ENCODE measurements at regions not wholly inside any gene's neighbourhood (a gene's known extent, or its start where the extent isn't known, plus 50 kb on each side); places are given as distances from the start of the nearest gene placed in this dataset.

DNA sequence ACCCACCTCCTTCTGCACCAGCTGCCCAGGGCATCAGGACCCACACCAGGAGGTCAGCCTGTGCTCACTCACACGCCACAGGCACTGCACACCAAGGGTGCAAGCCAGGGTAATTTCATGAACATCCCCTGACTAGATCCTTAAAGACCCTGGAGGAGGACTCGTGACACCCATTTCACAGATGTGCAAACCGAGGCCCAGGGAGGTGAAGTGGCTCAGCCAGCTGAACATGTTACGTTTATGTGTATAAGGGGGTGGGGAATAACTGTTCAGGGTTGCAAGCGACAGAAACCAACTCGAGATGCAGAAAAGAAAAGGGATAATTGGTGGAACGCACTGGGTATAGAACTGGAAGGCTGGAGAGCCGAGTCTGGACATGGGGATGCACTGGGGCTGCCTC lies 138.1 kb upstream of the FOXF1 start:
- TF ChIP-seq, protein P1, sequence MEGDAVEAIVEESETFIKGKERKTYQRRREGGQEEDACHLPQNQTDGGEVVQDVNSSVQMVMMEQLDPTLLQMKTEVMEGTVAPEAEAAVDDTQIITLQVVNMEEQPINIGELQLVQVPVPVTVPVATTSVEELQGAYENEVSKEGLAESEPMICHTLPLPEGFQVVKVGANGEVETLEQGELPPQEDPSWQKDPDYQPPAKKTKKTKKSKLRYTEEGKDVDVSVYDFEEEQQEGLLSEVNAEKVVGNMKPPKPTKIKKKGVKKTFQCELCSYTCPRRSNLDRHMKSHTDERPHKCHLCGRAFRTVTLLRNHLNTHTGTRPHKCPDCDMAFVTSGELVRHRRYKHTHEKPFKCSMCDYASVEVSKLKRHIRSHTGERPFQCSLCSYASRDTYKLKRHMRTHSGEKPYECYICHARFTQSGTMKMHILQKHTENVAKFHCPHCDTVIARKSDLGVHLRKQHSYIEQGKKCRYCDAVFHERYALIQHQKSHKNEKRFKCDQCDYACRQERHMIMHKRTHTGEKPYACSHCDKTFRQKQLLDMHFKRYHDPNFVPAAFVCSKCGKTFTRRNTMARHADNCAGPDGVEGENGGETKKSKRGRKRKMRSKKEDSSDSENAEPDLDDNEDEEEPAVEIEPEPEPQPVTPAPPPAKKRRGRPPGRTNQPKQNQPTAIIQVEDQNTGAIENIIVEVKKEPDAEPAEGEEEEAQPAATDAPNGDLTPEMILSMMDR (IDR thresholded peaks at IDR 0.05) = no peak
- peaks cover 16% of the 10 kb centered on the region for H3K27me3 Mint-ChIP-seq (ENCODE audit: unreplicated experiment)
- no peaks in the 10 kb centered on the region for H3K4me1 Mint-ChIP-seq (ENCODE audit: unreplicated experiment)
- no peak overlapping the region for H3K4me3 Mint-ChIP-seq (ENCODE audit: unreplicated experiment)
- H3K27ac Mint-ChIP-seq (ENCODE audit: unreplicated experiment) = no peak overlapping the region
- no peak for DNase-seq (ENCODE audit: extremely low spot score, unreplicated experiment)
- no peaks in the 10 kb centered on the region for H3K36me3 Mint-ChIP-seq (ENCODE audit: unreplicated experiment)
- H3K9me3 Mint-ChIP-seq (ENCODE audit: unreplicated experiment) = peaks cover 11% of the 10 kb centered on the region

DNA sequence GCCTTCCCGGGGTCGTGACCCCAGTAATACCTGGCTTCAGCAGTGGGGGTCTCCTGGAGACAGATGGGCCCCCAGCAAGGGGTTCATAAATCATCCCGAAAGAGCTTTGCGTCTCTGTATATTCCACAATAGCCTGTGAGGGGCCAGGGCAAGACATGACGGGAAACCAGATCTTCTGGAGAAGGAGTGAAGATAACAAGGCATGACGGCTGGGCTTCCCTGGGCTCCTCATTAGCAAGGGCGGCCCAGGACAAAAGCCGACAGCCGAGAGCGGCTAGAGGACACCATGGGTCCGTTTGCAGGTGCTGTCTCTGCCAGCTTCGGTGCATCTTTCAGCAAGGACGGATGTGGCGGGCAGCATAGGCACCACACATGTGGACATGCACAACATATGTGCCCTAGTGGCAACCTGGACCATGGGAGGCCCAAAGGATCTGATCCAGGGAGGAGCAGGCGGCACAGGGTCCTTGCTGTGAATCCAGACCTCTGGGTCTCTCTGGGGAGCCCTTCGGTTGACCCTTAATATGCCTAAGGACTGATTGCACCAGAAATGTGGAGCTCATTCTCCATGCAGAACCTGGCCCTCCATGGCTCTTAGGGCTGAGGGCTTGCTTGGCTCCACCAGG lies 136.9 kb upstream of the FOXF1 start:
- Mint-ChIP-seq H3K27ac (ENCODE audit: unreplicated experiment) (no peak overlapping the region), H3K27me3 (ENCODE audit: unreplicated experiment) (peaks cover 10% of the 10 kb centered on the region), H3K4me1 (ENCODE audit: unreplicated experiment) (no peaks in the 10 kb centered on the region), H3K36me3 (ENCODE audit: unreplicated experiment) (no peaks in the 10 kb centered on the region), H3K4me3 (ENCODE audit: unreplicated experiment) (no peak overlapping the region), H3K9me3 (ENCODE audit: unreplicated experiment) (peaks cover 11% of the 10 kb centered on the region)
- DNase-seq (ENCODE audit: extremely low spot score, unreplicated experiment) = no peak
- TF ChIP-seq, protein P1 (IDR thresholded peaks at IDR 0.05) = no peak

DNA sequence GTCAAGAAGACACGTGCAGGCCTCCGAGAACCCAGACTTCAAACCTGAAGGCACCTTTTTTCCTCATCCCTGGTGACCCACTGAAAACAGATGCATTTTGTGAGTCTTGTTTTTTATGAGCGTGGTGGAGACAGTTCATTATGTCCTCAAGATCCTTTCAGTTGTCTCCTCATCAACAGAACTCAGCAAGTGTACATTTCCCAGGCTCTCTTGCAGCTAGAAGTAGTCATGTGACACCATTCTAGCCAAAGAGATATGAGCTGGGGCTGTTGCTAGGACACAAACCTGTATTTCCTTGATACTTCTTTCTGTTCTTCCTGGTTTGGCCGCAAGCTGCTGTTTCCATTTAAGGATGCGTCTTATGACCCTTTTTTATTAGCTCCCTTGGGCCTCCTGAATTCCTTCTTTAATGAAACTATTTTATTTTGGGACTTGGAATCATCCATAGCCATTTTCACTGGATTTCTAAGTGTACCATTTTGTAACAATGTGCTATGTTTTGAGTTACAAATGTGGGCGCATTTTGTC lies 135.7 kb upstream of the FOXF1 start:
- H3K4me3 Mint-ChIP-seq (ENCODE audit: unreplicated experiment) = no peak overlapping the region
- no peaks in the 10 kb centered on the region for H3K4me1 Mint-ChIP-seq (ENCODE audit: unreplicated experiment)
- no peak overlapping the region for H3K27ac Mint-ChIP-seq (ENCODE audit: unreplicated experiment)
- peaks cover 10% of the 10 kb centered on the region for H3K27me3 Mint-ChIP-seq (ENCODE audit: unreplicated experiment)
- TF ChIP-seq, protein P1 (IDR thresholded peaks at IDR 0.05) = no peak
- H3K9me3 Mint-ChIP-seq (ENCODE audit: unreplicated experiment) = peaks cover 11% of the 10 kb centered on the region
- no peaks in the 10 kb centered on the region for H3K36me3 Mint-ChIP-seq (ENCODE audit: unreplicated experiment)
- DNase-seq (ENCODE audit: extremely low spot score, unreplicated experiment) = no peak

DNA sequence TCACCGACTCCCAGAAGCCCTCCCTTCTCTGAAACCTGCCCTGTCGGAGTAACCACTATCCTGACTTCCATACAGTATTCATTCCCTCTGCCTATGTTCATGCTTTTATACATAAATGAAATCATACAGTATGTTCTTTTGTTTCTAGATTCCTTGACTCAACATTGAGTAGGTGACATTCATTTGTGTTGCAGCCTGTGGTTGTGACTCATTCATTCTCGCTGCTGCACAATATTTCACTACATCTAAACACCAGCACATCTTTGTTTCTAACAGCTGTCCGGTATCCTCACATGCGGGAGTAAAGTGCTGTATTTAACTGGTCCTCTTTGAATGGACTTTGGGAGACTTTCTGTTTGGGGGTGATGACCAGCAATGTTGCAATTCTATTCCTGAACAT lies 135.0 kb upstream of the FOXF1 start:
- Mint-ChIP-seq H3K9me3 (ENCODE audit: unreplicated experiment) (peaks cover 11% of the 10 kb centered on the region), H3K36me3 (ENCODE audit: unreplicated experiment) (no peaks in the 10 kb centered on the region), H3K4me3 (ENCODE audit: unreplicated experiment) (no peak overlapping the region), H3K27ac (ENCODE audit: unreplicated experiment) (no peak overlapping the region), H3K27me3 (ENCODE audit: unreplicated experiment) (peaks cover 10% of the 10 kb centered on the region), H3K4me1 (ENCODE audit: unreplicated experiment) (no peaks in the 10 kb centered on the region)
- no peak for DNase-seq (ENCODE audit: extremely low spot score, unreplicated experiment)
- TF ChIP-seq, protein P1 (IDR thresholded peaks at IDR 0.05) = no peak

DNA sequence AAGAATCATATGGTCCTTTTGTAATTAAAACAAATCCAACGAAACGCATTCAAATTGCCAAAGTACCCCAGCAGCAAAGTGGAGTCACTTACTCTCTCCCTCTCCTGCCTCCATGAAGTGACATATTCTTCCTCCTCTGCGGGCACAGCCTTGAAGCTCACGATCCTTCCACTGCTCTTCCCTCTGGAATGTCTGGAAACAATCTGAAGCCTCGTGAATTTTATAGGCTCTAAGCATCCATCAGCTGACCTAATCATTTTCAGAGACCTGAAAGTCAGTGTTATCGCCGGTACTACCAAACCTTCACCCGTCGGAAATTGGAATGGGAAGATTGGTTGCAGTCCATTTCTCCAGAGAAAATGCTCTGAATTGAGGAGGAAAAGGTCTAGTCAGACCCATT lies 134.5 kb upstream of the FOXF1 start:
- Mint-ChIP-seq H3K27me3 (ENCODE audit: unreplicated experiment) (peaks cover 10% of the 10 kb centered on the region), H3K27ac (ENCODE audit: unreplicated experiment) (no peak overlapping the region), H3K4me3 (ENCODE audit: unreplicated experiment) (no peak overlapping the region), H3K9me3 (ENCODE audit: unreplicated experiment) (peaks cover 11% of the 10 kb centered on the region), H3K4me1 (ENCODE audit: unreplicated experiment) (no peaks in the 10 kb centered on the region), H3K36me3 (ENCODE audit: unreplicated experiment) (no peaks in the 10 kb centered on the region)
- DNase-seq (ENCODE audit: extremely low spot score, unreplicated experiment) = no peak
- TF ChIP-seq, protein P1 (IDR thresholded peaks at IDR 0.05) = no peak
